ENCODE measurements at regions not wholly inside any gene's neighbourhood (a gene's known extent, or its start where the extent isn't known, plus 50 kb on each side); places are given as distances from the start of the nearest gene placed in this dataset.
"Not testable (repeated sequence)": the region's sequence is repeated elsewhere in the genome, so short reads cannot be mapped to it uniquely, and the experiment has no call there.

DNA sequence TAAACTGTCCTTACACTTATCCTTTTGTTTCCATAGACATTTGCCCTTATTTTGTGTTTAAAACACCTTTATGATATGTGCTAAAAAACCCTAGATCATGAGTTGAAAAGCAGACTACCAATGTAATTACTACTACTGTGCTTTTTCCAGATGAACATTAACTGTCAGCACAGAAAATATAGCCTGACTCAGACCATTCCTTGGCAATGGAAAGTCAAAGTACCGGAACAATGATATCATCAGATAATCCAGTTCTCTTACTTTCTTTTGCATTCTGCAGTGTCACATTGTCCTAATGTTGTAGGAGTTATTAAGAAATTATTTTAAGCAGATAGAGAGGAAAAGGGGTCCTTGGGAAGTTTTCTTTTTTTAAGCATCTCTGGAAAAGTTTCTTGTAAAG lies 1189.0 kb upstream of the FLRT2 start:
- no peaks in the 10 kb centered on the region for H3K4me1 Mint-ChIP-seq

GRCh38 chr14:84341867-84342266 lies 1188.1 kb upstream of the FLRT2 start:
- POLR2A ChIA-PET; H3K4me3 Mint-ChIP-seq; H3K36me3 ChIP-seq (ENCODE audit: control insufficient read depth in 2 of 2, extremely low read depth in 1 of 2, insufficient read depth in 1 of 2, low read length in 1 of 2); H3K27me3 Mint-ChIP-seq; H3K4me3 ChIP-seq (ENCODE audit: control insufficient read depth in 1 of 2, extremely low read depth in 1 of 2, low read length in 1 of 2); H3K27ac Mint-ChIP-seq; H3K9me3 ChIP-seq; H3K27me3 ChIP-seq (replicated peaks in 1 of 2; ENCODE audit: control insufficient read depth in 2 of 2, extremely low read depth in 1 of 2, insufficient read depth in 2 of 2, low read length in 1 of 2); H3K4me1 Mint-ChIP-seq; H3K4me1 ChIP-seq (ENCODE audit: control insufficient read depth in 1 of 2, extremely low read depth in 1 of 2, insufficient read depth in 2 of 2, low read length in 2 of 2); CTCF ChIA-PET; H3K27ac ChIP-seq (ENCODE audit: low read length); ATAC-seq (replicated peaks in 1 of 4); DNase-seq; H3K36me3 Mint-ChIP-seq: not testable (repeated sequence)
- H3K9me3 Mint-ChIP-seq = peaks cover 9 to 15% (median 13%) of the 10 kb centered on the region in 3 donors
- WGBS (ENCODE audit: insufficient coverage) = 94% methylated on average over 2 of the region's 3 CpGs

More for the DNA sequence above, 1189.0 kb upstream of the FLRT2 start:
- Mint-ChIP-seq H3K4me3 (no peak overlapping the region), H3K36me3 (no peaks in the 10 kb centered on the region), H3K9me3 (peaks cover 9 to 15% (median 13%) of the 10 kb centered on the region in 3 donors), H3K27me3 (no peaks in the 10 kb centered on the region), H3K27ac (no peak overlapping the region)
- DNase-seq (no peak), ATAC-seq (replicated peaks in 1 of 4) (no peak)
- no peaks in the 10 kb centered on the region for H3K9me3 ChIP-seq
- H3K36me3 ChIP-seq (ENCODE audit: control insufficient read depth in 2 of 2, extremely low read depth in 1 of 2, insufficient read depth in 1 of 2, low read length in 1 of 2) = no peaks in the 10 kb centered on the region
- ChIA-PET POLR2A (no interaction called here), CTCF (no interaction called here)
- H3K27ac ChIP-seq (ENCODE audit: low read length) = no peak overlapping the region
- no CpG with 5 or more reads among the region's 1 CpG for WGBS (ENCODE audit: insufficient coverage)
- no peaks in the 10 kb centered on the region for H3K27me3 ChIP-seq (replicated peaks in 1 of 2; ENCODE audit: control insufficient read depth in 2 of 2, extremely low read depth in 1 of 2, insufficient read depth in 2 of 2, low read length in 1 of 2)
- H3K4me1 ChIP-seq (ENCODE audit: control insufficient read depth in 1 of 2, extremely low read depth in 1 of 2, insufficient read depth in 2 of 2, low read length in 2 of 2) = no peaks in the 10 kb centered on the region
- no peak overlapping the region for H3K4me3 ChIP-seq (ENCODE audit: control insufficient read depth in 1 of 2, extremely low read depth in 1 of 2, low read length in 1 of 2)

GRCh38 chr14:84343656-84344055 lies 1186.3 kb upstream of the FLRT2 start:
- Histone ChIP-seq H3K4me1 (ENCODE audit: control insufficient read depth in 1 of 2, extremely low read depth in 1 of 2, insufficient read depth in 2 of 2, low read length in 2 of 2) (no peaks in the 10 kb centered on the region), H3K36me3 (ENCODE audit: control insufficient read depth in 2 of 2, extremely low read depth in 1 of 2, insufficient read depth in 1 of 2, low read length in 1 of 2) (no peaks in the 10 kb centered on the region), H3K4me3 (ENCODE audit: control insufficient read depth in 1 of 2, extremely low read depth in 1 of 2, low read length in 1 of 2) (no peak overlapping the region), H3K9me3 (no peaks in the 10 kb centered on the region), H3K27ac (ENCODE audit: low read length) (no peak overlapping the region), H3K27me3 (replicated peaks in 1 of 2; ENCODE audit: control insufficient read depth in 2 of 2, extremely low read depth in 1 of 2, insufficient read depth in 2 of 2, low read length in 1 of 2) (no peaks in the 10 kb centered on the region)
- no peak overlapping the region for H3K27ac Mint-ChIP-seq
- ATAC-seq (replicated peaks in 1 of 4) (no peak), DNase-seq (no peak)
- no peaks in the 10 kb centered on the region for H3K36me3 Mint-ChIP-seq
- no peaks in the 10 kb centered on the region for H3K27me3 Mint-ChIP-seq
- ChIA-PET POLR2A (no interaction called here), CTCF (no interaction called here)
- no peak overlapping the region for H3K4me3 Mint-ChIP-seq
- no peaks in the 10 kb centered on the region for H3K4me1 Mint-ChIP-seq
- H3K9me3 Mint-ChIP-seq = peaks cover 9 to 16% (median 10%) of the 10 kb centered on the region in 3 donors
- 31% methylated on average over 2 of the region's 3 CpGs for WGBS (ENCODE audit: insufficient coverage)

GRCh38 chr14:84351646-84352045 lies 1178.3 kb upstream of the FLRT2 start:
- Mint-ChIP-seq H3K4me1 (no peaks in the 10 kb centered on the region), H3K36me3 (no peaks in the 10 kb centered on the region), H3K9me3 (peaks cover 15 to 48% (median 41%) of the 10 kb centered on the region in 3 donors), H3K27me3 (no peaks in the 10 kb centered on the region), H3K27ac (no peak overlapping the region), H3K4me3 (no peak overlapping the region)
- no peak for ATAC-seq (replicated peaks in 1 of 4)
- no peak overlapping the region for H3K27ac ChIP-seq (ENCODE audit: low read length)
- DNase-seq = no peak
- ChIA-PET POLR2A (no interaction called here), CTCF (no interaction called here)
- no peaks in the 10 kb centered on the region for H3K9me3 ChIP-seq
- H3K4me3 ChIP-seq (ENCODE audit: control insufficient read depth in 1 of 2, extremely low read depth in 1 of 2, low read length in 1 of 2) = no peak overlapping the region
- no peaks in the 10 kb centered on the region for H3K4me1 ChIP-seq (ENCODE audit: control insufficient read depth in 1 of 2, extremely low read depth in 1 of 2, insufficient read depth in 2 of 2, low read length in 2 of 2)
- H3K27me3 ChIP-seq (replicated peaks in 1 of 2; ENCODE audit: control insufficient read depth in 2 of 2, extremely low read depth in 1 of 2, insufficient read depth in 2 of 2, low read length in 1 of 2) = no peaks in the 10 kb centered on the region
- H3K36me3 ChIP-seq (ENCODE audit: control insufficient read depth in 2 of 2, extremely low read depth in 1 of 2, insufficient read depth in 1 of 2, low read length in 1 of 2) = no peaks in the 10 kb centered on the region

DNA sequence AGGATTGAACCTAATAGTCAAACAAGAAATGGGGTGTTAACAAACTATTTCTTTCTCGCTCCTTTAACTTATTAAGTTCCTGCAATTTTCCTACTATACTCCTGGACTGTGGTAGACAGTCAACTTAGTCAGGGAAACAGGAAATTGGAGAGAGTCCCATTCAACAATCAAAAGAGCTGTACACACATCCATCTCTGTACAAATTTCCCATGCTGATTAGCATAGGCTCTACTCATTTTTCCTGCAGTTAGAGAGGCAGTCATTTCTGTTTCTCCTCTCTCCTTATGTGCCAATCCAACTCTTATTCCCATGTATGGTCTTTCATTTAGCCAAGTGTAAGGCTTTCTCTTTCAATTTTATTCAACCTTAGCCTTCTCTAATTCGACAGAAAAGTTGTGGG lies 1168.5 kb upstream of the FLRT2 start:
- Histone ChIP-seq H3K27me3 (replicated peaks in 1 of 2; ENCODE audit: control insufficient read depth in 2 of 2, extremely low read depth in 1 of 2, insufficient read depth in 2 of 2, low read length in 1 of 2) (no peaks in the 10 kb centered on the region), H3K4me3 (ENCODE audit: control insufficient read depth in 1 of 2, extremely low read depth in 1 of 2, low read length in 1 of 2) (no peak overlapping the region), H3K4me1 (ENCODE audit: control insufficient read depth in 1 of 2, extremely low read depth in 1 of 2, insufficient read depth in 2 of 2, low read length in 2 of 2) (no peaks in the 10 kb centered on the region), H3K36me3 (ENCODE audit: control insufficient read depth in 2 of 2, extremely low read depth in 1 of 2, insufficient read depth in 1 of 2, low read length in 1 of 2) (no peaks in the 10 kb centered on the region), H3K9me3 (peaks cover 4% of the 10 kb centered on the region), H3K27ac (ENCODE audit: low read length) (no peak overlapping the region)
- H3K4me3 Mint-ChIP-seq = no peak overlapping the region
- DNase-seq = no peak
- CTCF ChIA-PET = no interaction called here
- no peak for ATAC-seq (replicated peaks in 1 of 4)
- POLR2A ChIA-PET = no interaction called here
- whole genome bisulfite sequencing (ENCODE audit: insufficient coverage) = no CpG with 5 or more reads among the region's 2 CpGs
- H3K4me1 Mint-ChIP-seq = no peaks in the 10 kb centered on the region
- H3K9me3 Mint-ChIP-seq = peaks cover 14 to 28% (median 24%) of the 10 kb centered on the region in 3 donors
- no peaks in the 10 kb centered on the region for H3K36me3 Mint-ChIP-seq
- no peak overlapping the region for H3K27ac Mint-ChIP-seq
- no peaks in the 10 kb centered on the region for H3K27me3 Mint-ChIP-seq

DNA sequence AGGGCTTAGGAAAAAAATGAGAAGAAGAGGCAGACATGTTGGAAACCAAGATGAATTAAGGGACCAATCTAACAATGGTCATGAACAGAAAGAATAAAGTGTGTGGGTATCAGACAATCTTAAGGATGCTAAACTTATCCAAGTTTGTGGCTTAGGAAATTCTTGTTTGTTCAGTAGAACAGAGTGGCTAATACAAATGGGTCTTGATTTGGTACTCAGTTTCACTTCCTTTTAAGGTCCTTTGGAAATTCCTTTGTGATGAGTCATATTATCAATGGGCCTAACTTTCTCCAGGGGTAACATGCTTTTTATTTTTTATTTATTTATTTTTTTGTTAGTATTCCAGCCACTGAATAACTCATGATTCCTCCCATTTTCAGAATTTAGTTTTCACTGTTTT lies 1154.7 kb upstream of the FLRT2 start:
- POLR2A ChIA-PET = no interaction called here
- H3K27ac ChIP-seq (ENCODE audit: low read length) = no peak overlapping the region
- peaks cover 7 to 32% (median 17%) of the 10 kb centered on the region in 3 donors for H3K9me3 Mint-ChIP-seq
- H3K36me3 Mint-ChIP-seq = no peaks in the 10 kb centered on the region
- ATAC-seq (replicated peaks in 1 of 4) (no peak), DNase-seq (no peak)
- H3K27me3 Mint-ChIP-seq = no peaks in the 10 kb centered on the region
- CTCF ChIA-PET = no interaction called here
- H3K4me3 ChIP-seq (ENCODE audit: control insufficient read depth in 1 of 2, extremely low read depth in 1 of 2, low read length in 1 of 2) = no peak overlapping the region
- peaks cover 2% of the 10 kb centered on the region for H3K9me3 ChIP-seq
- H3K36me3 ChIP-seq (ENCODE audit: control insufficient read depth in 2 of 2, extremely low read depth in 1 of 2, insufficient read depth in 1 of 2, low read length in 1 of 2) = no peaks in the 10 kb centered on the region
- no peaks in the 10 kb centered on the region for H3K4me1 ChIP-seq (ENCODE audit: control insufficient read depth in 1 of 2, extremely low read depth in 1 of 2, insufficient read depth in 2 of 2, low read length in 2 of 2)
- no peak overlapping the region for H3K27ac Mint-ChIP-seq
- no peaks in the 10 kb centered on the region for H3K4me1 Mint-ChIP-seq
- H3K27me3 ChIP-seq (replicated peaks in 1 of 2; ENCODE audit: control insufficient read depth in 2 of 2, extremely low read depth in 1 of 2, insufficient read depth in 2 of 2, low read length in 1 of 2) = no peaks in the 10 kb centered on the region
- H3K4me3 Mint-ChIP-seq = no peak overlapping the region

DNA sequence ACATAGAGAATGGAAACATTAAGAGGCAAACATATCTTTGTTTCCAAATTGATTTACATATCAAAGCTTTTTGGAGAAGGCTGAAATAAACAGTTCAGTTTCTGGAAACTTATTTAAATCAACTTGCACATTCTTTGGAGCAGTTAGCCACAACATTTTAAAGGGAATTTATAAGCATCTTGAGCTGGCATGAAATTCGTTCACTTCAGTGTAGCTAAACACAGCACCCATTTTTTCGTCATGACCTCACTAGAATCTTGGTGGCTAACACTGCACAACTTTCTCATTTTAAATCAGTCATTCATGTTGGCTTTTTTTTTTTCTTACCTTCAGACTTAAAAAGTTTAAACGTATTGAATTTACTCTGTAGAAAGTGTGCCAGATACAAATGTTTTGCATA lies 1139.9 kb upstream of the FLRT2 start:
- Mint-ChIP-seq H3K27ac (no peak overlapping the region), H3K9me3 (peaks cover 8 to 30% (median 30%) of the 10 kb centered on the region in 3 donors), H3K4me3 (no peak overlapping the region), H3K36me3 (no peaks in the 10 kb centered on the region), H3K27me3 (no peaks in the 10 kb centered on the region), H3K4me1 (no peaks in the 10 kb centered on the region)
- ChIA-PET CTCF (no interaction called here), POLR2A (no interaction called here)
- Histone ChIP-seq H3K36me3 (ENCODE audit: control insufficient read depth in 2 of 2, extremely low read depth in 1 of 2, insufficient read depth in 1 of 2, low read length in 1 of 2) (no peaks in the 10 kb centered on the region), H3K27me3 (replicated peaks in 1 of 2; ENCODE audit: control insufficient read depth in 2 of 2, extremely low read depth in 1 of 2, insufficient read depth in 2 of 2, low read length in 1 of 2) (no peaks in the 10 kb centered on the region), H3K27ac (ENCODE audit: low read length) (no peak overlapping the region), H3K4me3 (ENCODE audit: control insufficient read depth in 1 of 2, extremely low read depth in 1 of 2, low read length in 1 of 2) (no peak overlapping the region), H3K9me3 (no peaks in the 10 kb centered on the region), H3K4me1 (ENCODE audit: control insufficient read depth in 1 of 2, extremely low read depth in 1 of 2, insufficient read depth in 2 of 2, low read length in 2 of 2) (no peaks in the 10 kb centered on the region)
- WGBS (ENCODE audit: insufficient coverage) = 55% methylated on average over 2 of the region's 3 CpGs
- DNase-seq (no peak), ATAC-seq (replicated peaks in 1 of 4) (no peak)
